HG03280 (cell line): ENCODE measurements at regions not wholly inside any gene's neighbourhood (a gene's known extent, or its start where the extent isn't known, plus 50 kb on each side); places are given as distances from the start of the nearest gene placed in this dataset.

Experiments
- ATAC-seq: cut with Tn5 transposase; IDR thresholded peaks from one replicate; pipeline ENCODE4 v1.9.1; 2021; ENCODE audit warnings: mild to moderate bottlenecking, moderate library complexity; ENCODE audit not compliant: unreplicated experiment

- ATAC-seq, result no peak
These were observed 54.1 kb upstream of the DMRTA1 start for GRCh38 chr9:22392523-22392922.

GRCh38 chr9:22395687-22396141 lies 50.9 kb upstream of the DMRTA1 start:
- no peak for ATAC-seq
